Caco-2 (cell line): ENCODE measurements at regions not wholly inside any gene's neighbourhood (a gene's known extent, or its start where the extent isn't known, plus 50 kb on each side); places are given as distances from the start of the nearest gene placed in this dataset.
"Not testable (repeated sequence)": the region's sequence is repeated elsewhere in the genome, so short reads cannot be mapped to it uniquely, and the experiment has no call there.

Experiments used
- BruUV-seq: library from RNA; stranded (reverse); fragments of 400-500 nt; replicated peaks from 2 replicates; lab custom pipeline; 2021; lab: Mats Ljungman, UMichigan
- CTCF ChIA-PET: fragments of 300-600 bp; sonication (Branson Sonifier 250); formaldehyde crosslinking; loops from one replicate; lab custom pipeline; 2022; ENCODE audit warnings: antibody characterized with exemption; lab: Charles Lee
- POLR2A ChIA-PET: fragments of 300-600 bp; sonication (Branson Sonifier 250); formaldehyde crosslinking; loops from one replicate; lab custom pipeline; 2022; ENCODE audit warnings: antibody characterized with exemption; lab: Charles Lee
- DNase-seq, 2 experiments: peaks; one replicate each; pipeline versions ENCODE4 v3.0.0 to v3.0.0-alpha.2; 2020 to 2022
- H3K27me3 ChIP-seq: replicated peaks from 2 replicates; pipeline ENCODE4 v1.6.0; 2011; ENCODE audit warnings: low read length; ENCODE audit not compliant: control insufficient read depth, insufficient read depth
- H3K36me3 ChIP-seq: 2 replicates; pipeline ENCODE4 v1.5.1; 2011; ENCODE audit warnings: low read length; ENCODE audit not compliant: control insufficient read depth, insufficient read depth
- H3K4me1 ChIP-seq: fragments of 250-450 bp; sonication (Bioruptor Pico); 2 replicates; pipeline ENCODE4 v1.5.1; 2020; ENCODE audit warnings: mild to moderate bottlenecking
- H3K4me3 ChIP-seq: 2 replicates; pipeline ENCODE4 v1.5.1; 2011; ENCODE audit warnings: low read depth, mild to moderate bottlenecking, control low read depth, low read length
- H3K9me3 ChIP-seq: fragments of 250-450 bp; sonication (Bioruptor Pico); 2 replicates; pipeline ENCODE4 v1.5.1; 2020; ENCODE audit warnings: mild to moderate bottlenecking, moderate library complexity
- H3K27ac Mint-ChIP-seq: one replicate; pipeline ENCODE4 v1.8.0; 2022; ENCODE audit warnings: mixed read lengths; ENCODE audit not compliant: unreplicated experiment
- H3K27me3 Mint-ChIP-seq: one replicate; pipeline ENCODE4 v1.8.0; 2022; ENCODE audit warnings: mixed read lengths; ENCODE audit not compliant: insufficient read depth, unreplicated experiment
- H3K36me3 Mint-ChIP-seq: one replicate; pipeline ENCODE4 v1.8.0; 2022; ENCODE audit warnings: mild to moderate bottlenecking, mixed read lengths; ENCODE audit not compliant: insufficient read depth, unreplicated experiment
- H3K4me1 Mint-ChIP-seq: one replicate; pipeline ENCODE4 v1.8.0; 2022; ENCODE audit warnings: low read depth, mixed read lengths; ENCODE audit not compliant: unreplicated experiment
- H3K4me3 Mint-ChIP-seq: one replicate; pipeline ENCODE4 v1.8.0; 2022; ENCODE audit warnings: mild to moderate bottlenecking, moderate library complexity, mixed read lengths; ENCODE audit not compliant: unreplicated experiment
- H3K9me3 Mint-ChIP-seq: one replicate; pipeline ENCODE4 v1.8.0; 2022; ENCODE audit warnings: mixed read lengths; ENCODE audit not compliant: unreplicated experiment
- intact Hi-C: fragments of 100-400 bp; cut with micrococcal nuclease; formaldehyde crosslinking; loops from one replicate; pipeline ENCODE4 v1.10.0; 2022; ENCODE audit not compliant: unreplicated experiment
- TF ChIP-seq, protein P1 (sequence below), 2 experiments: fragments of 200-600 bp in 1 of 2; IDR thresholded peaks; 1 replicate in 1 of 2; 2 replicates in 1 of 2; pipeline versions ENCODE4 v1.5.1 to v1.8.0; 2011 to 2022; ENCODE audit warnings: antibody characterized with exemption in 1 of 2, control low read depth in 1 of 2, inconsistent platforms in 1 of 2, low read depth in 1 of 2, low read length in 1 of 2, mild to moderate bottlenecking in 1 of 2, moderate library complexity in 1 of 2; ENCODE audit not compliant: insufficient read depth in 1 of 2, severe bottlenecking in 1 of 2, unreplicated experiment in 1 of 2

DNA sequence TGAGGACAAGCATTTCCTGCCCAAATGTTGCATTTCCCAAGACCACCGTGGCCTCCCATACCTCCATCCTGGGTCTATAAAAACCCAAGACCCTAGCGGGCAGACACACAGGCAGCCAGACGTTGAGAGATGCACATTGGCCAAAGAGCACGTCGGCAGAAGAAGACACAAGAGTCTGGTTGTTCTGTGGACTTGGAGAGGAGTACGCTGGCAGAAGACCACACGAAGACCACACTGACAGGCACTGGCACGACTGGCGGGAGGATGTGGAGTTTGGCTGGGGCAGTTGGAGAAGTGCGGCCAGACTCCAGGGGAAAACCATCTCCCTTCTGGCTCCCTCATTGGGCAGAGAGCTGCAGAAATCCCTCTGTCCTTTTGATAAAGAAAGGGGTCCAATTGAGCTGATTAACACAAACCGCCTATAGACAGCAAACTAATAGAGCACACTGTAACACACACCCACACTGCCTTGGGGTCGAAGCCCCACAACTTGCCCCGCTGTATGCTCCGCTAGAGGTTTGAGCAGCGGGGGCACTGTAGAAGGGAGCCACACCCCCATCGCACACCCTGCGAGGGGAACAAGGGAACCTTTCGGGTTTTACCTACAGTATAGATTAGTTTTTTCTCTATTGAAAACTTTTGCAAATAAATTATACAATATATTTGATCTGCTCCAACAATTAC lies 376.7 kb upstream of the KLHL4 start:
- Histone ChIP-seq H3K4me3 (no peak overlapping the region), H3K4me1 (no peaks in the 10 kb centered on the region), H3K9me3 (no peaks in the 10 kb centered on the region), H3K27me3 (no peaks in the 10 kb centered on the region), H3K36me3 (no peaks in the 10 kb centered on the region)
- no peaks in the 10 kb centered on the region for H3K4me1 Mint-ChIP-seq
- DNase-seq: no peak
- no peak overlapping the region for H3K27ac Mint-ChIP-seq
- ChIA-PET POLR2A (no interaction called here), CTCF (no interaction called here)
- no peaks in the 10 kb centered on the region for H3K27me3 Mint-ChIP-seq
- no TSS peak for BruUV-seq
- no peaks in the 10 kb centered on the region for H3K36me3 Mint-ChIP-seq
- H3K9me3 Mint-ChIP-seq: no peaks in the 10 kb centered on the region
- intact Hi-C loops: no loop called here
- H3K4me3 Mint-ChIP-seq: no peak overlapping the region
- TF ChIP-seq, protein P1, sequence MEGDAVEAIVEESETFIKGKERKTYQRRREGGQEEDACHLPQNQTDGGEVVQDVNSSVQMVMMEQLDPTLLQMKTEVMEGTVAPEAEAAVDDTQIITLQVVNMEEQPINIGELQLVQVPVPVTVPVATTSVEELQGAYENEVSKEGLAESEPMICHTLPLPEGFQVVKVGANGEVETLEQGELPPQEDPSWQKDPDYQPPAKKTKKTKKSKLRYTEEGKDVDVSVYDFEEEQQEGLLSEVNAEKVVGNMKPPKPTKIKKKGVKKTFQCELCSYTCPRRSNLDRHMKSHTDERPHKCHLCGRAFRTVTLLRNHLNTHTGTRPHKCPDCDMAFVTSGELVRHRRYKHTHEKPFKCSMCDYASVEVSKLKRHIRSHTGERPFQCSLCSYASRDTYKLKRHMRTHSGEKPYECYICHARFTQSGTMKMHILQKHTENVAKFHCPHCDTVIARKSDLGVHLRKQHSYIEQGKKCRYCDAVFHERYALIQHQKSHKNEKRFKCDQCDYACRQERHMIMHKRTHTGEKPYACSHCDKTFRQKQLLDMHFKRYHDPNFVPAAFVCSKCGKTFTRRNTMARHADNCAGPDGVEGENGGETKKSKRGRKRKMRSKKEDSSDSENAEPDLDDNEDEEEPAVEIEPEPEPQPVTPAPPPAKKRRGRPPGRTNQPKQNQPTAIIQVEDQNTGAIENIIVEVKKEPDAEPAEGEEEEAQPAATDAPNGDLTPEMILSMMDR (IDR thresholded peaks at IDR 0.05; ENCODE audit: insufficient read depth in 1 of 2, low read depth in 1 of 2, low read length in 1 of 2, severe bottlenecking in 1 of 2, unreplicated experiment in 1 of 2): no peak

DNA sequence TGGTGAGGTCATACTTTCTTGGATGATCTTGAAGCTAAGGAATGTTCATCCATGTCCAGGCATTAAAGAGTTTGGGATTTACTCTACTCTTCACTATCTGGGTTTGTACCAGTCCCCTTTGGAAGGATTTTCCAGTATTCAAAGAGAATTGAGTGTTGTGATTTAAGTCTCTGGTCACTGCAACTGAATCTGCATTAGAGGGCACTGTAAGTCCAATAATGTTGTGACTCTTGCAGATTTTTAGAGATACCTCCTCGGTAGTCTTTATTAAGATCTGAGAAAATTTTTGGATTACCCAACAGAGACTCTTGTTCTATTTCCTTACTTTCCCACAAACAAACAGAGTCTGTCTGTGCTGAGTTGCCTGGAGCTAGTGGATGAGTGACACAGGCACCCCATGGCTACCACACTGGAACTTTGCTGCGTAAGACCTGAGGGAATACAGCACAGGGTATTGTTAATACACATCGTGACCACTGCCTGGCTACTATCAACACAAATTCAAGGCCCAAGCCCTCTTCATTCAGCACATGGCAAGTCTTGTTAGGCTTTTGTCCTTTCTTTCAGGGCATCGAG lies 357.1 kb upstream of the KLHL4 start:
- Histone ChIP-seq H3K4me3 (no peak overlapping the region), H3K27me3 (no peaks in the 10 kb centered on the region), H3K36me3 (no peaks in the 10 kb centered on the region), H3K4me1 (no peaks in the 10 kb centered on the region), H3K9me3 (no peaks in the 10 kb centered on the region)
- H3K36me3 Mint-ChIP-seq: no peaks in the 10 kb centered on the region
- H3K9me3 Mint-ChIP-seq: no peaks in the 10 kb centered on the region
- no peaks in the 10 kb centered on the region for H3K4me1 Mint-ChIP-seq
- H3K27ac Mint-ChIP-seq: no peak overlapping the region
- TF ChIP-seq, protein P1 (IDR thresholded peaks at IDR 0.05; ENCODE audit: insufficient read depth in 1 of 2, low read depth in 1 of 2, low read length in 1 of 2, severe bottlenecking in 1 of 2, unreplicated experiment in 1 of 2): no peak
- no peak overlapping the region for H3K4me3 Mint-ChIP-seq
- POLR2A ChIA-PET: no interaction called here
- H3K27me3 Mint-ChIP-seq: no peaks in the 10 kb centered on the region
- DNase-seq: no peak
- CTCF ChIA-PET: no interaction called here
- no TSS peak for BruUV-seq
- intact Hi-C loops: no loop called here

DNA sequence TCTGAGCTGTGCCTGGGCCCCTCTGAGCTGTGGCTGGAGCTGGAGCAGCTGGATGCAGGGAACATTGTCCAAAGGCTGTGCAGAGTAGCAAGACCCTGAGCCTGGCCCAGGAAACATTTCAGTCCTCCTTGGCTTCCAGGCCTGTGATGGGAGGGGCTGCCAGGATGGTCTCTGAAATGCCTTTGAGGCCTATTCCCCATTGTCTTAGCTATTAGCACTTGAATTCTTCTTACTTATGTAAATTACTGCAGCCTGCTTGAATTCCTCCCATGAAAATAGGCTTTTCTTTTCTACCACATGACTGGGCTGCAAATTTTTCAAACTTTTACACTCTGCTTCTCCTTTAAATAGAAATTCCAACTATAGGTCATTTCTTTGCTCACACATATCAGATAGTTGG lies 349.8 kb upstream of the KLHL4 start:
- no peaks in the 10 kb centered on the region for H3K9me3 ChIP-seq
- no peaks in the 10 kb centered on the region for H3K9me3 Mint-ChIP-seq
- H3K27ac Mint-ChIP-seq: no peak overlapping the region

DNA sequence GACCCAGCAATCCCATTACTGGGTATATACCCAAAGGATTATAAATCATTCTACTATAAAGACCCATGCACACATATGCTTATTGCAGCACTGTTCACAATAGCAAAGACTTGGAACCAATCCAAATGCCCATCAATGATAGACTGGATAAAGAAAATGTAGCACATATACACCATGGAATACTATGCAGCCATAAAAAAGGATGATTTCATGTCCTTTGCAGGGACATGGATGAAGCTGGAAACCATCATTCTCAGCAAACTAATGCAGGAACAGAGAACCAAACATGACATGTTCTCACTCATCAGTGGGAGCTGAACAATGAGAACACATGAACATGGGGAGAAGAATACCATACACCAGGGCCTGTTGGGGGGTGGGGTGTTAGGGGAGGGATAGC lies 339.6 kb upstream of the KLHL4 start:
- BruUV-seq, POLR2A ChIA-PET, H3K4me3 Mint-ChIP-seq, H3K27ac Mint-ChIP-seq, H3K27me3 Mint-ChIP-seq, H3K4me3 ChIP-seq, intact Hi-C loops, H3K4me1 ChIP-seq, DNase-seq, H3K36me3 Mint-ChIP-seq, H3K4me1 Mint-ChIP-seq, CTCF ChIA-PET, H3K36me3 ChIP-seq, H3K9me3 ChIP-seq, H3K9me3 Mint-ChIP-seq, H3K27me3 ChIP-seq: not testable (repeated sequence)

More for the DNA sequence above, 349.8 kb upstream of the KLHL4 start:
- CTCF ChIA-PET: no interaction called here
- H3K4me1 ChIP-seq: no peaks in the 10 kb centered on the region
- no peaks in the 10 kb centered on the region for H3K27me3 Mint-ChIP-seq
- no peaks in the 10 kb centered on the region for H3K36me3 ChIP-seq
- no peak for DNase-seq
- no peaks in the 10 kb centered on the region for H3K27me3 ChIP-seq
- no peaks in the 10 kb centered on the region for H3K36me3 Mint-ChIP-seq
- H3K4me1 Mint-ChIP-seq: no peaks in the 10 kb centered on the region
- no peak overlapping the region for H3K4me3 ChIP-seq
- intact Hi-C loops: no loop called here
- no peak overlapping the region for H3K4me3 Mint-ChIP-seq
- TF ChIP-seq, protein P1 (IDR thresholded peaks at IDR 0.05; ENCODE audit: insufficient read depth in 1 of 2, low read depth in 1 of 2, low read length in 1 of 2, severe bottlenecking in 1 of 2, unreplicated experiment in 1 of 2): no peak
- BruUV-seq: no TSS peak
- POLR2A ChIA-PET: no interaction called here
